Esophagus squamous epithelium (tissue), 5 donors: ENCODE measurements at regions not wholly inside any gene's neighbourhood (a gene's known extent, or its start where the extent isn't known, plus 50 kb on each side); places are given as distances from the start of the nearest gene placed in this dataset.
A peak's percentile ranks its signal among the peaks of the same experiment; 100 is the strongest.

Source experiments
- DNase-seq: peaks from one replicate; lab custom pipeline; 2025; lab: John Stamatoyannopoulos, UW
- H3K27ac ChIP-seq, 4 donors: fragments of 200-600 bp; sonication (generic); one replicate each; pipeline ENCODE4 v1.5.1; 2016 to 2019; ENCODE audit warnings: mild to moderate bottlenecking in 1 of 4
- H3K27me3 ChIP-seq, 4 donors: fragments of 200-600 bp; sonication (generic); 1 replicate in 3 of 4; 2 replicates in 1 of 4; pipeline versions ENCODE4 v1.5.1 to v1.6.0; 2017 to 2021; ENCODE audit warnings: antibody characterized with exemption in 1 of 4
- H3K36me3 ChIP-seq, 3 donors: fragments of 200-600 bp; sonication (generic); one replicate each; pipeline ENCODE4 v1.5.1; 2016 to 2019
- H3K4me1 ChIP-seq, 3 donors: fragments of 200-600 bp; sonication (generic); one replicate each; pipeline ENCODE4 v1.5.1; 2017 to 2019
- H3K4me3 ChIP-seq, 4 donors: fragments of 200-600 bp; sonication (generic); 1 replicate in 3 of 4; 2 replicates in 1 of 4; pipeline ENCODE4 v1.5.1; 2016 to 2019; ENCODE audit warnings: mild to moderate bottlenecking in 2 of 4, moderate library complexity in 1 of 4
- H3K9me3 ChIP-seq, 3 donors: fragments of 200-600 bp; sonication (generic); one replicate each; pipeline ENCODE4 v1.5.1; 2016 to 2019
- POLR2A ChIP-seq, 4 donors: fragments of 450-650 bp; IDR thresholded peaks; one replicate each; pipeline ENCODE4 v1.6.1; 2017; ENCODE audit warnings: antibody characterized with exemption in 4 of 4, mild to moderate bottlenecking in 4 of 4, moderate library complexity in 3 of 4
- WGBS, 2 donors: methylation state at CpG; one replicate each; pipeline ENCODE4 v1.1.5; 2018; 5-methylcytosine and 5-hydroxymethylcytosine counted together
- intact Hi-C: fragments of 100-400 bp; cut with DNase I; formaldehyde crosslinking; loops from one replicate; pipeline ENCODE4 v1.15.0; 2022
- TF ChIP-seq, protein P1 (sequence below), 6 experiments: fragments of 450-650 bp in 4 of 6; fragments of 200-600 bp in 2 of 6; sonication (generic) in 2 of 6; IDR thresholded peaks; one replicate each; pipeline ENCODE4 v1.5.1; 2016 to 2019; ENCODE audit warnings: antibody characterized with exemption in 6 of 6, mild to moderate bottlenecking in 4 of 6, moderate library complexity in 4 of 6
- donor health status: DM: yes; HTN: yes; CAD: no.

DNA sequence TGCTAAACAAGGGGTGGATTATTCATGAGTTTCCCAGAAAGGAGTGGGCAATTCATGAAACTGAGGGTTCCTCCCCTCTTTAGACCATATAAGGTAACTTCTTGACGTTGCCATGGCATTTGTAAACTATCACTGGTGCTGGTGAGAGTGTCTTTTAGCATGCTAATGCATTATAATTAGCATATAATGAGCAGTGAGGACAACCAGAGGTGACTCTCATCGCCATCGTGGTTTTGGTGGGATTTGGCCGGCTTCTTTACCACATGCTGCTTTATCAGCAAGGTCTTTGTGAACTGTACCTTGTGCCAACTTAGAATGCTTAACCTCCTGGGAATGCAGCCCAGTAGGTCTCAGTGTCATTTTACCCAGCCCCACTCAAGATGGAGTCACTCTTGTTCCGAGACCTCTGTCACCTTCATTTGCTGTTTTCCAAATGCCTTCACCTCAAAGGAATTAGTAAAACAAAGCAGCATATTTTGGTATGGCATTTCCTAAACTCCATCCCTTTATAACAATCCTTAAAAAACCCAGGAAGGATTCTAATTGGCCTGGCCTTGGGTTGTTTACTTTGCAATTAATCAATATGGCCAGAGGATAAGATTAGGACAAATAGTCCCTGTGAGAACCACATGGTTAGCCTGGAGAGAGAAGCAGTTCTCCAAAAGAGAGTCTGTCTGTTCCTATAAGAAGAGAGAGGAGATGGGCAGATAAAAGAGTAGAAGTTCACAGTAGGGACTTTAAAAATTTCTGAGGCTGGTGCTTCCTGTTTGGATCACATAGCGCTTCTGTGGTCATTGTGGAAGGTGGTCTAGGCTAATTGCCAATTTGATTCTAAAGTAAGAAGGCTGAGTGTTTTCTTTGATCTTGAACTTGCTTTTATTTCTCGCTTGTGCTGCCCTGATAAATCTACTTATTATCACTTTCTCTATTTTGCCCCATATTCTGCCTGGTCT lies 155.2 kb upstream of the EOMES start:
- intact Hi-C loops: no loop called here
- Histone ChIP-seq H3K4me3 (no peak overlapping the region), H3K9me3 (no peaks in the 10 kb centered on the region), H3K27me3 (no peaks in the 10 kb centered on the region), H3K27ac (no peak overlapping the region), H3K4me1 (peaks cover 0 to 6% (median 0%) of the 10 kb centered on the region in 3 donors), H3K36me3 (no peaks in the 10 kb centered on the region)
- TF ChIP-seq, protein P1, sequence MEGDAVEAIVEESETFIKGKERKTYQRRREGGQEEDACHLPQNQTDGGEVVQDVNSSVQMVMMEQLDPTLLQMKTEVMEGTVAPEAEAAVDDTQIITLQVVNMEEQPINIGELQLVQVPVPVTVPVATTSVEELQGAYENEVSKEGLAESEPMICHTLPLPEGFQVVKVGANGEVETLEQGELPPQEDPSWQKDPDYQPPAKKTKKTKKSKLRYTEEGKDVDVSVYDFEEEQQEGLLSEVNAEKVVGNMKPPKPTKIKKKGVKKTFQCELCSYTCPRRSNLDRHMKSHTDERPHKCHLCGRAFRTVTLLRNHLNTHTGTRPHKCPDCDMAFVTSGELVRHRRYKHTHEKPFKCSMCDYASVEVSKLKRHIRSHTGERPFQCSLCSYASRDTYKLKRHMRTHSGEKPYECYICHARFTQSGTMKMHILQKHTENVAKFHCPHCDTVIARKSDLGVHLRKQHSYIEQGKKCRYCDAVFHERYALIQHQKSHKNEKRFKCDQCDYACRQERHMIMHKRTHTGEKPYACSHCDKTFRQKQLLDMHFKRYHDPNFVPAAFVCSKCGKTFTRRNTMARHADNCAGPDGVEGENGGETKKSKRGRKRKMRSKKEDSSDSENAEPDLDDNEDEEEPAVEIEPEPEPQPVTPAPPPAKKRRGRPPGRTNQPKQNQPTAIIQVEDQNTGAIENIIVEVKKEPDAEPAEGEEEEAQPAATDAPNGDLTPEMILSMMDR (IDR thresholded peaks at IDR 0.05): no peak
- no peak for TF ChIP-seq POLR2A (IDR thresholded peaks at IDR 0.05)
- DNase-seq: no peak
- WGBS, 2 donors: 50 to 61% methylated on average over 7 of the region's 7 CpGs

DNA sequence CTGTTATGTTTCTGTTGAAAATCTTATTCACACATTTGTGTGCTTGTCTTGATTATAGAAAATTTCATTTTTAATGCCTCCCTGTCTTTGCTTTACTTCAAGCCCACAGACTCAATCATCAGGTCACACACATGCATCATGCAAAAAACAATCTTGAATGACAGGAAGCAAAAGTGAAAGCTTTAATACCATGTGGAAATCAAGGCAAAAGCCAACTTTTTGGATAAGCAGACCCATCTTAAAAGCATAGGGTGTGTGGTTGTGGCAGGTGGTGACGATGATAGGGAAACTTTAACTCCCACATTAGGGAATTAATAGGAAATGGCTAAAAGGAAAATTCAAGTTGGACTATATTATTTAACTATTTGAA lies 155.9 kb upstream of the EOMES start:
- Histone ChIP-seq H3K27ac (no peak overlapping the region), H3K27me3 (no peaks in the 10 kb centered on the region), H3K4me3 (no peak overlapping the region), H3K36me3 (no peaks in the 10 kb centered on the region), H3K4me1 (peaks cover 0 to 6% (median 0%) of the 10 kb centered on the region in 3 donors), H3K9me3 (no peaks in the 10 kb centered on the region)
- WGBS, 2 donors: 67 to 70% methylated on average over 1 of the region's 1 CpG
- intact Hi-C loops: no loop called here
- no peak for DNase-seq
- no peak for TF ChIP-seq POLR2A (IDR thresholded peaks at IDR 0.05)
- TF ChIP-seq, protein P1 (IDR thresholded peaks at IDR 0.05): no peak

DNA sequence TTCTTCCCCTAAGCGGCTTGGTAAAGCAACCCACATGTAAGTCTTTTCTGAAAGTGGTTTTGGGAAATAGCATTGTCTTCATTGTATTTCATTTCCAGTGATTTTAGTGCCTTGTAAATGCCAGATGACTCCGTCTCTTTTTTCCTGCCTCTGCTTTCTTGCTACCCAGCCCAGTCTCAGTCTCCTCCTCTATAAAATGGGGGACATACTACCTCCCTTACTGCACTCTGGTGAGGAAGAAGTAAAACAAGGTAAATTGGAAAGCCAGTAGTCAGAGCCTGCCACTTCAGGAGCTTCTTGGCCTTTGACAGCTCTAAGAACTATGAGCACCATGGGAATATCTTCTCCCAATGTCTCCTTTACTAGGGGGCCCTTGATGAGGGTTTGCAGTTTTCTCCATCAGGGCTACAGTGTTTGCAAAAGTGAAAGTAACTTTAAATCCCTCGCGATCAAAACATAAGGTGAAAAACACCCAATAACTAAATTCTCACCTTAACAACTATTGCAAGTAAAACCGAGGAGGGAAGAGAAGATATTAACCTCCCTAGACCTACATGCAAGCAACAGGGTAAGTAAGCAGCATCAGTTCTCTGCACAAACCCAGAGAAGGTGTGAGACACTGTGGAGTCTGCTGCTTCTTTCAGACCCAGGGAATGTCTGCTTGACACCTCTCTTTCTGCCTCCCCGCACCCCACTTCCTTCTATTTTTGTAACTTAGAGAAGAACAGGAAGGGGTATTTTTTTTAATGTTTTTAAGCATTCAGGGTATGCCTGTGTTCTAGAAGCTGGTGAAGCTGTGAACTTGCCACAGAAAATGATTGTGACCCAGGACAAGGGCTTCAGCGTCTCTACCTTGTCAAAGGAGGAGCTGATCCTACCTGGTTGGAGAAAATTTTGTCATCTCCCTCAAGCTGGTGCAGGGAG lies 159.1 kb upstream of the EOMES start:
- peaks cover 0 to 6% (median 0%) of the 10 kb centered on the region in 3 donors for H3K4me1 ChIP-seq
- WGBS, 2 donors: 39 to 49% methylated on average over 7 of the region's 7 CpGs
- H3K4me3 ChIP-seq: peak overlapping the region in 1 of 4 donors; percentile 40
- no peaks in the 10 kb centered on the region for H3K27me3 ChIP-seq
- no peaks in the 10 kb centered on the region for H3K36me3 ChIP-seq
- intact Hi-C loops: no loop called here
- peak; percentile 1 for DNase-seq
- no peaks in the 10 kb centered on the region for H3K9me3 ChIP-seq
- TF ChIP-seq, protein P1 (IDR thresholded peaks at IDR 0.05): no peak
- TF ChIP-seq POLR2A (IDR thresholded peaks at IDR 0.05): no peak
- H3K27ac ChIP-seq: no peak overlapping the region

- intact Hi-C loops: no loop called here
- WGBS, 2 donors: 53 to 79% methylated on average over 1 of the region's 1 CpG
- TF ChIP-seq, protein P1 (IDR thresholded peaks at IDR 0.05): no peak
- no peak for TF ChIP-seq POLR2A (IDR thresholded peaks at IDR 0.05)
These were observed 161.1 kb upstream of the EOMES start for GRCh38 chr3:27883266-27883665.

More at GRCh38 chr3:27883266-27883665, 161.1 kb upstream of the EOMES start:
- no peak for DNase-seq
- no peak overlapping the region for H3K4me3 ChIP-seq
- H3K9me3 ChIP-seq: no peaks in the 10 kb centered on the region
- peaks cover 0 to 4% (median 0%) of the 10 kb centered on the region in 4 donors for H3K27me3 ChIP-seq
- no peak overlapping the region for H3K27ac ChIP-seq
- no peaks in the 10 kb centered on the region for H3K36me3 ChIP-seq
- peaks cover 0 to 6% (median 0%) of the 10 kb centered on the region in 3 donors for H3K4me1 ChIP-seq
